Right lobe of liver (tissue), 6 donors: ENCODE measurements at regions not wholly inside any gene's neighbourhood (a gene's known extent, or its start where the extent isn't known, plus 50 kb on each side); places are given as distances from the start of the nearest gene placed in this dataset.
"Not testable (repeated sequence)": the region's sequence is repeated elsewhere in the genome, so short reads cannot be mapped to it uniquely, and the experiment has no call there.

Source experiments
- ATAC-seq, 4 donors: fragments of 200-7000 bp; cut with Tn5 transposase; one replicate each; pipeline ENCODE4 v1.9.1; 2020; ENCODE audit warnings: mild to moderate bottlenecking in 4 of 4, moderate library complexity in 4 of 4
- DNase-seq, 3 donors: peaks; one replicate each; pipeline ENCODE4 v3.0.0-alpha.2; 2020
- H3K27ac ChIP-seq, 3 donors: fragments of 200-600 bp; one replicate each; pipeline ENCODE4 v1.8.0; 2022
- H3K27me3 ChIP-seq, 2 donors: fragments of 200-600 bp; one replicate each; pipeline ENCODE4 v1.8.0; 2022
- H3K36me3 ChIP-seq, 4 donors: fragments of 200-600 bp; sonication (generic) in 1 of 4; one replicate each; pipeline versions ENCODE4 v1.5.1 to v1.8.0; 2017 to 2022; ENCODE audit warnings: control low read depth in 1 of 4
- H3K4me1 ChIP-seq, 4 donors: fragments of 200-600 bp; sonication (generic) in 1 of 4; one replicate each; pipeline versions ENCODE4 v1.5.1 to v1.8.0; 2017 to 2022; ENCODE audit warnings: control low read depth in 1 of 4
- H3K4me3 ChIP-seq, 3 donors: fragments of 200-600 bp; one replicate each; pipeline ENCODE4 v1.8.0; 2022
- H3K9me3 ChIP-seq, 4 donors: fragments of 200-600 bp; sonication (generic) in 1 of 4; one replicate each; pipeline versions ENCODE4 v1.5.1 to v1.8.0; 2017 to 2022; ENCODE audit warnings: control low read depth in 1 of 4
- POLR2A ChIP-seq: fragments of 450-650 bp; IDR thresholded peaks from one replicate; pipeline ENCODE4 v1.6.1; 2017; ENCODE audit warnings: antibody characterized with exemption, mild to moderate bottlenecking
- WGBS: methylation state at CpG from one replicate; pipeline ENCODE4 v1.1.6; 2018; ENCODE audit warnings: low coverage, low lambda C conversion rate; ENCODE audit not compliant: insufficient coverage; ENCODE audit errors: missing lambda C conversion rate; 5-methylcytosine and 5-hydroxymethylcytosine counted together
- intact Hi-C, 2 donors: fragments of 100-400 bp; cut with DNase I; formaldehyde crosslinking; loops; one replicate each; pipeline versions ENCODE4 v1.11.2 to v1.14.1; 2022
- TF ChIP-seq, protein P1 (sequence below), 4 donors: fragments of 200-600 bp in 3 of 4; fragments of 450-650 bp in 1 of 4; IDR thresholded peaks; one replicate each; pipeline versions ENCODE4 v1.5.1 to v1.8.0; 2016 to 2022; ENCODE audit warnings: antibody characterized with exemption in 4 of 4, mild to moderate bottlenecking in 2 of 4
- donor health status: DM: no; HTN: yes; CAD: no.
- donor health status: DM: no; HTN: no; CAD: no.
- donor health status: DM: no; HTN: no; CAD: no.
- donor health status: DM: no; HTN: yes; CAD: no.
- donor health status: DM: no; HTN: yes; CAD: no.

DNA sequence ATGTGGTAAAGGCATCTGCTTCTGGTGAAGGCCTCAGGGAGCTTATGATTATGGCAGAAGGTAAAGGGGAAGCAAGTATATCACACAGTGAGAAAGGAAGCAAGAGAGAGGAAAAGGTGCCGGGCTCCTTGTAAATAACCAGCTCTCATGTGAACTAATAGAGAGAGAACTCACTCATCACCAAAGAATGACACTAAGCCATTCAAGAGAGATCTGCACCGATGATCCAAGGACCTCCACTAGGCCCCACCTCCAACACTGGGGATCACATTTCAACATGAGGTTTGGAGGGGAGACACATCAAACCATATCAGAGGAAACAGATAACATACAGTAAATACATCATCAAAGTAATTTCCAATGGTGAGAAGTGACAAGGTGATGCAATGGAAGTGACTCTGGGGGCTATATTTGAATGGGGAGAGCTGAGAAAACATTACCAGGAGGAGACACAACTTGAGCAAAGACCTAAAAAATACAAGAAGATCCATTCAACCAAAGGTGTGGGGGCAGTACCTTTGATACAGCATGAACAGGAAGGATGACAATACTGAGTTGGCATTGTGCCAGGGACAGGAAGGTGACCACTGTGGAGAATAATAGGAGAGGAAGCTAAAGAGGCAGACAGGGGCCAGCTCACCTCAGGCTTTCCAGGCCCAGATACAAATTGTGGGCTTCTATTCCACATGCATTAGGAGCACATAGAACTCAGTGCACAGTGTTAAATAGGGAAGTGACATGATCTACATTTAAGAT, 134.4 kb upstream of the GRIP1 start:
- ATAC-seq (no peak), DNase-seq (no peak)
- no peak for TF ChIP-seq POLR2A
- TF ChIP-seq, protein P1, sequence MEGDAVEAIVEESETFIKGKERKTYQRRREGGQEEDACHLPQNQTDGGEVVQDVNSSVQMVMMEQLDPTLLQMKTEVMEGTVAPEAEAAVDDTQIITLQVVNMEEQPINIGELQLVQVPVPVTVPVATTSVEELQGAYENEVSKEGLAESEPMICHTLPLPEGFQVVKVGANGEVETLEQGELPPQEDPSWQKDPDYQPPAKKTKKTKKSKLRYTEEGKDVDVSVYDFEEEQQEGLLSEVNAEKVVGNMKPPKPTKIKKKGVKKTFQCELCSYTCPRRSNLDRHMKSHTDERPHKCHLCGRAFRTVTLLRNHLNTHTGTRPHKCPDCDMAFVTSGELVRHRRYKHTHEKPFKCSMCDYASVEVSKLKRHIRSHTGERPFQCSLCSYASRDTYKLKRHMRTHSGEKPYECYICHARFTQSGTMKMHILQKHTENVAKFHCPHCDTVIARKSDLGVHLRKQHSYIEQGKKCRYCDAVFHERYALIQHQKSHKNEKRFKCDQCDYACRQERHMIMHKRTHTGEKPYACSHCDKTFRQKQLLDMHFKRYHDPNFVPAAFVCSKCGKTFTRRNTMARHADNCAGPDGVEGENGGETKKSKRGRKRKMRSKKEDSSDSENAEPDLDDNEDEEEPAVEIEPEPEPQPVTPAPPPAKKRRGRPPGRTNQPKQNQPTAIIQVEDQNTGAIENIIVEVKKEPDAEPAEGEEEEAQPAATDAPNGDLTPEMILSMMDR (IDR thresholded peaks at IDR 0.05): no peak
- 0% methylated on average over 1 of the region's 2 CpGs for WGBS
- Histone ChIP-seq H3K9me3 (no peaks in the 10 kb centered on the region), H3K36me3 (no peaks in the 10 kb centered on the region), H3K4me3 (no peak overlapping the region), H3K27me3 (no peaks in the 10 kb centered on the region), H3K4me1 (no peaks in the 10 kb centered on the region), H3K27ac (no peak overlapping the region)
- intact Hi-C loops: no loop called here

DNA sequence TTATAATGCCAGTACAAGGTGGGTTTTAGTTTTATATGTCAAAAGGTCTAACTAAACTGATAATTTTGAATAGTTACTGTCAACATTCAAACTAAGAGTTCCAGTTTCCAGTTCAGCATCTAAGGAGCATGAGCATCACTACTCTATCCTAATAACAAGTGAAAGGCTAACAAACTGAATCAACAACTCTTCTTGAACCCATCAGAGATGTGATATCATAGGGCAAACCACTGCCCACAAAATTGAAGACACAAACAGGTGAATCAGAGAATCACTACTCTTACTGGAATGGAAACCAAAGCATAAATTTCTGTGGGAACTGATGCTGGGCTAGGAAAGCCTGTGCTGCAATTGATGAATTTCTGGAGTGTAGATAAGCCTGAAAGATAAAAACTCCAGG, 140.7 kb upstream of the GRIP1 start:
- DNase-seq (no peak), ATAC-seq (no peak)
- no peaks in the 10 kb centered on the region for H3K27me3 ChIP-seq
- intact Hi-C loops: no loop called here
- H3K36me3 ChIP-seq: no peaks in the 10 kb centered on the region
- no peak overlapping the region for H3K27ac ChIP-seq
- H3K9me3 ChIP-seq: no peaks in the 10 kb centered on the region
- TF ChIP-seq, protein P1 (IDR thresholded peaks at IDR 0.05): no peak
- TF ChIP-seq POLR2A: no peak
- no peak overlapping the region for H3K4me3 ChIP-seq
- H3K4me1 ChIP-seq: no peaks in the 10 kb centered on the region

DNA sequence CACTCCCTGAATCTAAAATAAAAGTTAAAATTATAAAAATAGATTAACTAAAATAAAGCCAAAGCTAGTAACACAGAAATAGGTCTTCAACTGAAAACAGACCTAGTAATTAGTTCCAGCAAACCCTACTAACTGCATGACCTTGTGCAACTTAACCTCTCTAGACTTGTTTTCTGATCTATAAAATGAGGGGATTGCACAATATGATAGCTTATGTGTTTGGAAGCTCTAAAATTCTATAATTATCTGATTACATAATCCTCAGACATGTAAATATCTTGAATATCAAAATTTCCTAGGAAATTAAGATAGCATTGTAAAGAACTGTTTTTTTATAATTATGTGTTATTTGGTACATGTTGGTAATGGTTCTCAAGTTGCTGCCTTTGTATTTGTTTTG, 144.1 kb upstream of the GRIP1 start:
- H3K9me3 ChIP-seq: no peaks in the 10 kb centered on the region
- TF ChIP-seq, protein P1 (IDR thresholded peaks at IDR 0.05): no peak
- TF ChIP-seq POLR2A: no peak
- no peaks in the 10 kb centered on the region for H3K36me3 ChIP-seq
- DNase-seq: no peak
- no peak overlapping the region for H3K27ac ChIP-seq
- H3K4me3 ChIP-seq: no peak overlapping the region
- no peaks in the 10 kb centered on the region for H3K27me3 ChIP-seq
- intact Hi-C loops: no loop called here
- no peaks in the 10 kb centered on the region for H3K4me1 ChIP-seq
- no peak for ATAC-seq

DNA sequence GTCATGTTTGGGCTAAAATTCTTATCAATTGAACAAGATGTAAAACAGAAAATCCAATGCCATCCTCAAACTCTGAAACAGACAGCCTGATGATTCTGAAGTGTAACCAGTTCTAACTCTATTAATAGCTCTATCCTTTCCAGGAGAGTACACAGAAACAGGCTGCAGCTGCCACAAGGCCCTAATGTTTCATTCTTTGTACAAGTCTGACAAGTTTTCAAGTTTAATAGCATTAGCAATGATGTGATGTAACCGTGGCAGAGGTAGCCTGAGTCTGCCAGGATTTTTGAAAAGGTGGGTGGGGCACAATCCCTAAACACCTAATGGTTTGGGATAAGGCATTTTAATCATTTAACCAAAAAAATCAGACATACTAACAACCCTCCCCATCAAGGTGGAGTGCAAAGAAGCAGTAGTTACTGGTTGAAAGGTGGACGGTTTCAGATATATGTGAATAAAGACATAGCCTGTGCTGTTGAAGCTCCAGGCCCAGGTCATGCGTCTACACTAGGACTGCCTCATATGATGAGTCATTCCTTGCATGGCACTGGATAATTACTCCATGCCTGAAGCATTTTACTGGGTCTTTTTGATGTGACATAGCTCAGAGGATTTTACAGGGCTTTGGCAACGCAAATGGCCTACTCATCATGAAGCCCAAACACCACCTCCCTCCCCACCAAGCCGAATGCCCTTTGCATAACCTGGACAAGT, 145.1 kb upstream of the GRIP1 start:
- ATAC-seq (no peak), DNase-seq (no peak)
- TF ChIP-seq, protein P1 (IDR thresholded peaks at IDR 0.05): no peak
- no peak for TF ChIP-seq POLR2A
- H3K27me3 ChIP-seq: no peaks in the 10 kb centered on the region
- H3K9me3 ChIP-seq: no peaks in the 10 kb centered on the region
- intact Hi-C loops: no loop called here
- no peaks in the 10 kb centered on the region for H3K4me1 ChIP-seq
- 86% methylated on average over 3 of the region's 5 CpGs for WGBS
- no peak overlapping the region for H3K4me3 ChIP-seq
- no peaks in the 10 kb centered on the region for H3K36me3 ChIP-seq
- H3K27ac ChIP-seq: no peak overlapping the region

DNA sequence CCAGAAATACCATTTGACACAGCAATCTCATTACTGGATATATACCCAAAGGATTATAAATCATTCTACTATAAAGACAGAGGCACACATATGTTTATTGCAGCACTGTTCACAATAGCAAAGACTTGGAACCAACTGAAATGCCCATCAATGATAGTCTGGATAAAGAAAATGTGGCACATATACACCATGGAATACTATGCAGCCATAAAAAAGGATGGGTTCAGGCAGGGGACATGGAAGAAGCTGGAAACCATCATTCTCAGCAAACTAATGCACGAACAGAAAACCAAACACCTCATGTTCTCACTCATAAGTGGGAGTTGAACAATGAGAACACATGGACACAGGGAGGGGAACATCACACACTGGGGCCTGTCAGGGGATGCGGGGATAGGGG, 147.0 kb upstream of the GRIP1 start:
- H3K27ac ChIP-seq, H3K36me3 ChIP-seq: not testable (repeated sequence)
- 27% methylated on average over 2 of the region's 2 CpGs for WGBS

More for the DNA sequence above, 147.0 kb upstream of the GRIP1 start:
- ATAC-seq, H3K27me3 ChIP-seq, H3K9me3 ChIP-seq, H3K4me3 ChIP-seq, DNase-seq, H3K4me1 ChIP-seq, intact Hi-C loops: not testable (repeated sequence)
